HG03558 (cell line): ENCODE measurements at regions not wholly inside any gene's neighbourhood (a gene's known extent, or its start where the extent isn't known, plus 50 kb on each side); places are given as distances from the start of the nearest gene placed in this dataset.

Experiments
- ATAC-seq: cut with Tn5 transposase; IDR thresholded peaks from one replicate; pipeline ENCODE4 v1.9.1; 2021; ENCODE audit warnings: moderate number of reproducible peaks; ENCODE audit not compliant: unreplicated experiment; ENCODE audit errors: extremely low read depth

DNA sequence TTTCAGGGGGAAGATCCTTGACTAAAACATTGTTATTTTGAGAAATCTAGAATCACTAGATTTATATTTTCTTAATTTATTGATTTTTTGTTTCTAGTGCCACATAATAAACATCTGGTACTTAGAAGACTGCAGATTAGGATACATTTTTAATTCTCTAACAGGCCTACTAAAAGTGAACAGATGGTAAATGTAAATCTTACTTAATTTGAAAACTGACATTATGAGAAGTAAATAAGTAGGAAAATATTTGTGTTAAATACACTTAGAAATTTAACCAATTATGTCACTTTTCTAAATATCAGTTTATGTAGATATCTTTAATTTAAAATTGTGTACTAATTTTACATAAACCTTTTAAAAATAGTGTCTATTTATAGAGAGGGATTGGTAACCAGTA lies 2255.6 kb upstream of the PCDH20 start:
- ATAC-seq = no peak

DNA sequence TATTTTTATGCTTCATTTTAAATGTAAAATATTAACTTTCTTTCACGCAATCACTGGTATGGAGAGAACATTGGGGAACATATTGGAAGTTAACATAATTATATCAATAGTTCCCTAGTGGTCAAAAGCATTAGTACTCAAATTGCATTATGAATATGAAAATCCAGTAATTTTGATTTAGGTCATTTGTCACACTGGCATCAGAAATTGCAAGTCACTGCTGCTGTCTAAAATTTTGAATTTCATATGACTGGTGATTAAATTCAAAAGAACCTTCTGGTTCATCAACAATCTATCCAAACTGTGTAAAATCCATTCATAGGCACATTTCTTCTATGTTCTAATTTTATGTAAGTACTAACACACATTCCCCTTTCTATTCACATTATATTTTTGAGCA lies 2235.7 kb upstream of the PCDH20 start:
- ATAC-seq = no peak

DNA sequence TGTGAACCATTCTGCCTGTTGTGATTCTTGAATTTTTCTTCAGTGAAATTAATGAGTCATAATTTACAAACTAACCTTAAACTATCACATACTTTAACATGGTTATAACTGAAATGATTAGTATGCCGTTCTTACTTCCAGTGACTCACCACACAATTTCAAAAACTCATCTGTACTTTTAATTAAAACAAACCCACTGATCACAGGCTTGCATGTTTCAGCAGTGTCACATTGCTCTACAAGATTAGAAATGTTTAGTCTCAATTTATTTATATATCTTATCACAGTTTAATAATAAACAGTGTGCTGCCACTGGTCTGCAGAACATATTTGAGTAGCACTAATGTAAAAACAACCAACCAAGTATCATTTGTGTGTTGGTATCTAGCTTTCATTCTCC lies 2227.9 kb upstream of the PCDH20 start:
- no peak for ATAC-seq

DNA sequence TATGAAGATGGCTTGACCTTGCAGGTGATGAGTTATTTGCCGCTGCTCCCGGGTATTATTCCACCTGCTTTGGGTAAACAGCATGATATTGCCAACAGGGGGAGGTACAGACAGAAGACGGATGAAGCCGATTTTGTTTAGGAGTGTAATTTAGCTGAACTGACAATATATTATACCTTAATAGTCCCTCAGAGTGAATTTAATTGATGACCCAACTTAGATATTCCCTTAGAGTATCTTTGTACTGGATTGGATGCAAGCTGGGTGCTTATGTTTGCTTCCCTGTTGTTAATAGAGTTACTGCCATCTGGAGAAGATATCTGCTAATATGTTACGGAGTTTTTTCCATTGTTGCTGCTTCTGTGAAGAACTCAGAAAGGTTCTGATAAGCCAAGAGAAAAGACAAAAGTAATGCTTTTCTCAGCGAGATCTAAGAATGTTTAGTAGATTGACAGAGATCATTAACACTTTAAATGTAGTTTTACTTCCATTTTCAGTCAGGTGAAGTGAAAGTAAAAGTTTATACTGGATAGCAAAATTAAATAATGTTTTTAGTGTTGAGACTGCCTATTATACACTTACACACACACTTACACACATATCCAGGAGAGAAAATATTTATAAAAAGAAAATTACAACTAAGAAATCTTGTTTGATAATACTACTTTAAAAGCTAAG lies 2220.8 kb upstream of the PCDH20 start:
- ATAC-seq = peak; percentile 42

DNA sequence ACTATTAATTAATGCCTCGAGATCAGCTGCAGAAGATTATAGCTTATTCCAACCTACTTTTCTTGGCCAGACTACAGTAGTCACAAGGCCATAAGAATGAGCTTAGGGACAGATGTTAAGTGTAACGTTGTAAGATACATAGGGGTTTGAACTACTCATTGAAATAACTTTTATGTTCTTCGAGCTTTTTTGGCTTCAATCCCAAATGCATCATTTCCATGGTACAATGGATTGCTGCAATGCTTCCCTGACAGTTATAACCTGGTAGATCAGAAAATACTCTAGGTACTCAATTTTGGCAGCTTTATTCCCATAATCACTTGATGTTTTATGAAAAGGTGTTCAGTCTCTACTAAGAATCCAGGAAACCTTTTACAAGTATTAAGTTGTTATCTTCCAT lies 2216.7 kb upstream of the PCDH20 start:
- no peak for ATAC-seq

DNA sequence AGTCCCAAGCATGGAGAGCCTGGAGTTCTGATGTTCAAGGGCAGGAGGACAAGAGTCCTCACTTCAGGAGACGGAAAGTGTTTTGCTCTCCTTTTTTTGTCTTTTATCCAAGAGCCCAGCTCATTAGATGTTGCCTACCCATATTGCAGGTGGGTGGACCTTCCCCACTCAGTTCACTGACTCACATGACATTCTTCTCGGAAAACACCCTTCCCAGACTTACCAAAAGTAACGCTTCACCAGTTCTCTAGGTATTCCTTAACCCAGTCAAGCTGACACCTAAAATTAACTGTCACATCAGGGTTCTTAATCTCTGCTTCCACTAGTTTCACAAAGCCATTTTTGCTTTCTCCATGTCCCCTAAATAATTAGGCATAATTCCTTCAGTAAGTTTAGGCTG lies 2215.4 kb upstream of the PCDH20 start:
- ATAC-seq = no peak

DNA sequence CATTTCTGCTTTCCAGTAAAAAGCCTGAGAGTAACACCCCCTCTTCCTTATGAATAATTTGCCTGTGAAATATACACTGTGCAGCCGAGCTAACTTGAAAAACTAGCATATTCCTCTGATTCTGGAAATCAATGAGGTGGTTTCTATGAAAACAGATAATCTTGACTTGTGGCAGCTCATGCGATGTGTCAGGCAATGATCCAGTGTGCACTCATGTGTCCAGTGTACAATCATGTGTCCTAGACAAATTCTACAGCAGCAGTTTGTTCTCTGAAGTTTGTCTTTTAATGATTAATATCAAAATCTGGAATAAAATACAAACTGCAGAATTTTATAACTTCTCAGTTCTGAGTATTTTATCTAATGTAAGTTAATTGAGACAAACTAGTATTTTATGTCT lies 2213.9 kb upstream of the PCDH20 start:
- ATAC-seq = no peak

DNA sequence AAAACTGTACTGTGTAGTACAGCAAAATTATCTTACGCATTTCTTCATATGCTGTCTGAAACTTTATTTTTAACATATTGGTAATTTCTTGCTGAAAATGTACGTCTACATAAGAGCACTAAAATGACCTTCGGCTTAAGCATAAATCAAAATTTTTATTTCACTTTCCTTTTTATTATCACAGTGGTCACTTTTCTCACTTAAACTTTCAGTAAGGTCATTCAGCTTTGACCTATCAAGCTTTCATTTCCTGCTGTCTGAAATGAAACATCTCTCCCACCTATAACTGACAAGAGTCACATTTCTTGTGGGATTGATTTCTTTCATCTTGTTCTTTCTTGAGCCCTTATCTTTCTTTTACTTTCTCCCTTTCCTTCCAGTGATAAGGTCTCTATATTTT lies 2212.7 kb upstream of the PCDH20 start:
- ATAC-seq = no peak

DNA sequence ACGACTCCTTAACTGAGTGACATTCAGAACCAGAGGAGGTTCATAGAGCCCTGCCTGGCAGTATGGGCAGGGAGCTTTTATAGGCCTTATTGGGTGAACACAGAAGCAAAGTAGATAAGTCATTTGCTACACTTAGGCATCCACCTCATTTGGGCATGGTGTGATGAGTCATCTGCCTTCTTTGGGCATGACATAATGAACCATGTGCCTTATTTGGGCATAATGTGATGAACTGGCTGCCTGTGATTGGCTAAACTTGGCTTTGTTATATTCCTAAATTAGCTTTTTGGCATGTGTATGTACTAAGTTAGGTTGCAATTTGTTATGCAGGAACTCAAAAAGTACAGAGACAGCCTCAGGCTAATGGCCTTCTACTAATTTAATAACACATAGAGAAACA lies 2210.2 kb upstream of the PCDH20 start:
- ATAC-seq = no peak

DNA sequence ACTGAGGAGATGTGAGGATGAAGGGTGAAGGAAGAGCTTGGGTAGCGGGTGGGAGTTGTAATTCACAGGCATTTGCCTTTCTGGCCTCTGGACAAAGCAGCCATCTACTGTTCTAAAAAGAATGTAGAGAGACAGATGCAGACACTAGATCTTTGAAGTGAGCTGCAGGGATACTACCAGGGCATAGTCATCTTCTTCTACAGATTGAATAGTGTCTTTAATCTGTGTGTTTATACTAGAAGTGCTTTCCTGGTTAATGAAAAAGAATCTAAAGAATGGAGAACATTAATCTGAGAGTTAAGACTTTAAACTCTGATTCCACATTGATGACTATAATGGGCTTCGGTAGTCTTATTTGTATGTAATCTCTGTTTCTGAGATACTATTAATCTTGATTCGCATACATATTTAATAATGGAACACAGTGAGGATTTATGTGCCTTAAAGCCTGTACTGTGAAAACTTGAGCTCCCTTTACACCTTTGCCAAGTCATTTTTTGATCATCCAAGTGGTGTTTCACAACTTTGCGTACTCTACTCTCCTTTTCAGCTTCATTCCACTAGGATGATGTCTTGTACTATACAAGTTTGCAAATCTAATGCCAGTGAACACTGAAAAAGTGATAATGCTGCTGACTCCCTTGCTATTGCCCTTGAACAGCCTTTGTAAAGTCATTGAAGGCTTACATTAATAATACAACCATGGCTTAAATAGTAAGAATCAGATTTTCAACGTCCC lies 2199.4 kb upstream of the PCDH20 start:
- ATAC-seq = no peak

DNA sequence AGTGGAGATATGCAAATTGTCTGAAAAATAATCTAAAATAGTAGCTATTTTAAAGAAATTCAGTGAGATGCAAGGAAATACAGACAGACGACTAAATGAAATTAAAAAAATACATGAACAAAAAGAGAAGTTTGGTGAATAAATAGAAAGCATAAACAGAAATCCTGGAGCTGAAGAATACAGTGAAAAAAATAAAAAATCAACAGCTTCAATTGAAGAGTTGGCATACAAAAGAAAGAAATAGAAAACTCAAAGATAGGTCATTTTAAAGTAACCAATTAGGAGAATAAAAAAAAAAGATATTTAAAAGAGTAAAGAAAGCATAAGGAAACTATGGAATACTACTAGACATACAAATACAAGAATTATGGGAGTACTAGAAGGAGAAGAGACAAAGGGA lies 2191.5 kb upstream of the PCDH20 start:
- no peak for ATAC-seq

DNA sequence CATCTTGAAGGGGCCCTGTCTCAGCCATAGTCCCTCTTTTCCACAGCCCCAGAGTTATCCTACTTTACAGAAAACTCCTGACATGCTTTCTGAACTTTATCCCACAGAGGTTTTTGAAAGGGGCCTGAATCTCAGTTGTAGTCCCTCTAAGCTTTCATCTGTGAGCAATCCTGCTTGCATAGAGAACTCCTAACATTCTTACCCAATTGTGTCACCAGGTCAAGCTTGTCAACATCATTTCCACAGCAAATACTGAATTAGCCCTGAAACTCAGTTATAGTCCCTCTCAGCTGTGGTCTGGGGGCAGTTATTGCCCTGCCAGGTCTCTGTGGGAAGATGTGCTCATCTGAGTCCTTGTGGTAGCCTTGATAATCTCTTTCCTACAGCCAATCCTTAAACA lies 2190.3 kb upstream of the PCDH20 start:
- ATAC-seq = no peak

DNA sequence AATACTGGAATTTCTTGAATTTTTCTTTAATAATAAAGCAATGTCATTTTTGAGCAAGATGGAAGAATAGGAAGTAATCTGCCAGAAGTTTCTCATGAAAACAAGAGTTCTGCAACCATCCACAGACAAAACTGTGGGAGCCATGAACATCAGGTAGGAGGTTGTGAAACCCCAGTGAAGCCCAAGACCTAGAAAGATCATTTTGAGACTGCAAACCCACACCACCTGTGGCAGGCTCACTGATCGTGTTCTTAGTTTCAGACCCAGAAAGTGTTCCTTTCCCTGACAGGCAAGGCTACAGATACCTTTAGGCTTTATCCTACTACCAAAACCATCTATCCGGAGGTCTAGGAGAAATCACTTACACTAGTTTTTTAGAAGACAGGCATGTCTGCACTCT lies 2189.8 kb upstream of the PCDH20 start:
- ATAC-seq = no peak

DNA sequence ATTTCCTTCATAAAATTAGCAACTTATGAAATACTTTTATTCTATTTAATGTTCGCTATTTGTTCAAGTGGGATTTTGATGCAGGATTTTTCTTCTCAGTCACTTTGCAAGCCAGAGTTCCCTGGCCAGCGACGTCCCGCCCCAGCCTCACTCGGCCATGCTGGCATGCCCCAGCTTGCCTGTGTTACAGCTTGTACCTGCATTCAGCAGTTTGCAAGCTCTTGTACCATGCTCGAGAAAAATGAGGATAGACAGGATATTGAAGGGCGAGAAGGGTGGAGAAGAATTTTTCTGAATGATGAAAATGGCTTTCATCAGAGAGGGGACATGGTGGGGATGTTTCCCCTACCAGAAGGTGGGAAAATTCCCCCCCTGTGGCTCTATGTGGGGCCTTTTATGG lies 2180.2 kb upstream of the PCDH20 start:
- no peak for ATAC-seq

DNA sequence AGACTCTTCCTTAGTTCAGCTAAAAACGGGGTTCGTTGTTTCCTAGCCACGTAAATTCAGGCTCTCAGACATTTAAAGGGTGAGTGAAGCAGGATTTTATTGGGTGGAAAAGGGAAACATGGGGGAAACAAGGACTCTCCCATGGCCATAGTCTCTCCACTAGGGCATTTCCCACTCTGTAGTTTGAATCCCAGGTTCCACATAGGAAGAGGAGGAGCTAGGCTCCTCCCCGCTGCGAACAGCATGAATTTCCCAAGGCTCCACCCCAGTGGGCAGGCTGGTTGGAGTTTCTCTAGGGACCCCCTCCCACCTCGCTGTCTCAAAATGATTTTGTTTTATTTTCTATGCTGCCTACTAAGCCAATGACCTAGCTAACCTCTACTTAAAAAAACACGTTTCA lies 2170.8 kb upstream of the PCDH20 start:
- ATAC-seq = no peak

DNA sequence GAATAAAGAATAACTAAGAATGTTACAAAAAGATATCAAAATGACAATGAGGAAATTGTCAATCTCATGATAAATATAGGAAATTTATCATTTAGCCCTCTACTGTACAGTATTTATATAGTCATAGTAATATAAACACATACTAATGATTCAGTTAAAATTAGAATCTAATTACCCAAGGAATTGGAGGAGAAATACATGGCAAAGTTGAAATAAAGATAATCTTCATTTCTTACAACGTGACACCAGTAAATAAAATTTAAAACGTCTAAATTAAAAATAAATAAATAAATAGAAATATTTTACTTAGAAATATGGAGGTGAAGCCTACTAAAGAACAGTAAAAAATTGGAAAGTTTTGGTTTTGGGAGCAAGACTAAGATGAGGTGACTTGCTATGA lies 2163.1 kb upstream of the PCDH20 start:
- no peak for ATAC-seq

DNA sequence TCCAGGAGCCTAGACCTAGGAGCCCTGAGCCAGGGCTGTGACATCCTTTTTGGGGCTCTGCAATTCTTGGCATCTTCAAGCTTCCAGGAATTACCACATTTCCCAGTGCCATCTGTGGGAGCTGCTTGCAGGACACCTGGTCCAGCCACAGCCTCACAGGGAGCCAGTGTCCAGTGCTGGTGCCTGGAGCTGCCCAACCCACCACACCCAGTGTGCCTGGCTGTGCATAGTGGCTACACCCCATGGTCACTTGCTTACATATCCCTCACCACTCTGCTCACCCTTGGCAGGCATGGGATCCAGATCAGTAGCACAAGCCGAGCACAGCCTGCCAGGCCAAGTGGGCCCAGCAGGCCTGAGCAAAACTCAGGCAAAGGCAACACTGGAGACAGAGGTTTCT lies 2151.4 kb upstream of the PCDH20 start:
- no peak for ATAC-seq

DNA sequence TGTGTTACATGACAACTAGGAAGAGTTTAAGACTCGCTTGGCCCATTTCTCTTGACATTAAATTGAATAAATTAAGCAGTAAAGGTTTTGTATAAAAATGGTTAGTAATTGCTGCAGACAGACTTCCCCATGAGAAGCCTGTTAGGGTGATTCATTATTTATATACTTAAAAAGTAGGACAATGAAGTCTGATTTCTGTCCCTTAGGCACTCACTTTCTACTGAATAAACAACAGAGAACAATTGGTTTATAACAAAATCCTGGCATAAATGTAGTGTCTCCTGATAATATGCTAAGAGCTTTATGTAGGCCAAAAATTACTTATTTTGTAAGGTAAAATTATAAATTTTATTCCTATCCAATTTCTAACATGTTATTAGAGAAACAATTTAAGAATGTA lies 2138.5 kb upstream of the PCDH20 start:
- ATAC-seq = no peak

DNA sequence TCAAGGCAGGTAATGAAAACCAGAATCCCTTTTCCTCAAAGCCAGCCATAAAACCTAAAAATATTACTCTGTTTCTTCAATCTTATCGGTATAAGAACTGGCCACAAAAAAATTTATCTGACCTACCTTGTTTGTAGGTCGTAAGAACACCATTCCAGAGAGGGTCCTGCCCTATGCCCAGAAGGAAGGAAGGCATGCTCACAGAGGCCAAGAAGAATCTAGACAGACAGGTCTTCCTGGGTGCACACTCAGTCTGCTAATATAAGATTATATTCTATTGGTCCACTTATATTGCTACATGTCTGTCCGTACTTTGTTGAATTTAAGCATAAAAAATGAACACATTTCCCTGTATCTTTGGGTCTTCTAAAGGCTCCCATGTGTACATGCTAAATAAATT lies 2136.1 kb upstream of the PCDH20 start:
- no peak for ATAC-seq

DNA sequence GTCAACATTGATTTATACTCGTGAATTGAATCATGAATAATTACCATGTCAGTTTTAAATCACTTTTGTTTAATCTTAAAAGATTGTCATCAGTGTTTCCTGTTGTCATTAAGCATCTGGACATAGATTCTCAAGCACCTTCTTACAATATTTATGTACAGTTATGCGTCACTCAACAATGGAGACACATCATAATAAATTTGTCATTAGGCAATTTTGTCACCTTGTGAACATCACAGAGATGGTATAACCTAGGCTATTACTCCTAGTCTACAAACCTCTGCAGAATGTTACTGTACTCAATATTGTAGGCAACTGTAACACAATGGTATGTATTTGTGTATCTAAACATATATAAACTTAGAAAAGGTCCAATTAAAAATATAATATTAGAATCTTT lies 2130.9 kb upstream of the PCDH20 start:
- ATAC-seq = no peak

DNA sequence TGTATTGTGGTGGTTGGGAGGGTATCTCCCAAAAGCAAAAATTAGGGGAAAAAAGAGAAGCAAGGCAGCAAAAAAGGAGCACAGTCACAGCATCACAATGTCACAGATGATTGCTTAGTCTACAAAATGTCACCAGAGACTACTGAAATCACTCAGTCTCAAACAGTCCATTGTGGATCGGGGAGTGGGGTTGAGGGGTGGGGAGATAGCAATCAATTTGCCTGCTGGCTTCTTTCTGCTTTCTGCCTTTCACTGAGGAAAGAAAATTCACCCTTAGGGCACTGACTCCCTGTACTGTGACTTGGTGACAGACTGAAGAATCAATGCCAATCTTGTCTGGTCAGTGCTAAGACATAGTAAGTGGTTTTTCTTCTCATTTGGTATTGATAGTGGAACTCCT lies 2127.1 kb upstream of the PCDH20 start:
- no peak for ATAC-seq

DNA sequence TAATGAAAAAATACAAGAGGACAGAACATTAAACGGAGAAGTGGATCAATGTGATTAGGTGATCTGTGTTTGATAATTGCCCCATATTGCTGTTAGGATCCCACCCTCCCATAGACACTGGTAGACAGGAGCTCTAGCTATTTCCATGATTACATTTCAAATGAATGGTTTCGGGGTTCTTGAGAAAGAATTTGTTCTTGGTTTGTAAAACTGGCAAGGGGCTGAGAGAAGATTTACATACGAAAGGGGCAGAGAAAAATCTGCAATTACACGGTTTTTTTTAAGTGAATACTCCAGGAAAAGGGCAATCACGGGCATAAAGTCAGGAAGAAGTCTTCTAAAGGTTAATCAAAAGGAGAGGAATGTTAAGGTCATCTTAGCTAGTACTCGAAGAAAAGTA lies 2125.7 kb upstream of the PCDH20 start:
- no peak for ATAC-seq
